DOHH2 (cell line): ENCODE measurements at regions not wholly inside any gene's neighbourhood (a gene's known extent, or its start where the extent isn't known, plus 50 kb on each side); places are given as distances from the start of the nearest gene placed in this dataset.

Experiments
- CTCF ChIP-seq: fragments of 200-600 bp; sonication (generic); IDR thresholded peaks from one replicate; pipeline ENCODE4 v1.5.1; 2014; ENCODE audit warnings: antibody characterized with exemption, mild to moderate bottlenecking, low read depth, low read length; ENCODE audit not compliant: poor library complexity, severe bottlenecking
- EZH2phosphoT487 ChIP-seq: fragments of 200-600 bp; sonication (generic); IDR thresholded peaks from 2 replicates; pipeline ENCODE4 v1.6.1; 2017; ENCODE audit warnings: borderline replicate concordance, mild to moderate bottlenecking, antibody characterized with exemption, low read length, moderate library complexity, mixed read lengths

DNA sequence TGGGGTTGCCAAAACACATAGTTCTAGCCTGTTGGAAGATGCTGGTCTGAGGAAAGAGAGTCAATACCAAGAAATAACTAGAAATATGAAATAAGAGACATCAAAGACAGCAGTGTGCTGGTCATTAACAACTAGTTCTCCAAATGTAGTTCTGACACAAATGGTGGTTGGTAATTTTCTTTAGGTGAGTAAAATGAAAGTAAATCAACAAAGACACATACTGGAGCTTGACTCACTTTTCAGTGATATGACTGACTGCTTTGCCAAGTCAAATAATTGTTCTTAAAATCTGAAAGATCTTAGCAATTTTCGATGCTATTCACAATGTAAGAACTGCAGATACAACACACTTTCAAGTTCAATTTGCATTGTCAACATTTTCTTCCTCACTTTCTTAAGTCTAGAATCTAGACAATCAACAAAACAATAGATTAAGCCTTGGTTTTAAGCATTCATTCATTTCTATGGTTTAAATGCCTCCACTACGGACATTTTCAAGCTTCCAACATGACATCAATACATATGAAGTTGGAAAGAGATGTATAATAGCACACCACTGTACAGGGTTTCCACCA is 166.8 kb upstream of the MAP3K1 start:
- no peak for TF ChIP-seq CTCF
- no peak for TF ChIP-seq EZH2phosphoT487
